SHP77 (cell line): ENCODE measurements at regions not wholly inside any gene's neighbourhood (a gene's known extent, or its start where the extent isn't known, plus 50 kb on each side); places are given as distances from the start of the nearest gene placed in this dataset.

Experiments used
- DNase-seq, 2 experiments: peaks; one replicate each; lab custom pipeline; 2025; lab: John Stamatoyannopoulos, UW

GRCh38 chr12:59085690-59086089 lies 165.4 kb upstream of the LRIG3 start:
- no peak for DNase-seq

- DNase-seq = peak; percentile 50 to 58
Observed at GRCh38 chr12:59084511-59085375, 164.4 kb upstream of the LRIG3 start.

GRCh38 chr12:59082952-59083351 lies 162.6 kb upstream of the LRIG3 start:
- DNase-seq = no peak

GRCh38 chr12:59080101-59080500 lies 159.8 kb upstream of the LRIG3 start:
- DNase-seq = no peak

GRCh38 chr12:59079472-59079871 lies 159.2 kb upstream of the LRIG3 start:
- DNase-seq = no peak

- DNase-seq = no peak
Observed at GRCh38 chr12:59079002-59079401, 158.7 kb upstream of the LRIG3 start.

- DNase-seq = peak in 1 of 2 experiments; percentile 23
Observed at GRCh38 chr12:59077575-59078426, 157.5 kb upstream of the LRIG3 start.

GRCh38 chr12:59077153-59077552 lies 156.8 kb upstream of the LRIG3 start:
- DNase-seq = no peak

- no peak for DNase-seq
Observed at GRCh38 chr12:59076622-59077021, 156.3 kb upstream of the LRIG3 start.

GRCh38 chr12:59075968-59076490 lies 155.7 kb upstream of the LRIG3 start:
- DNase-seq = no peak

GRCh38 chr12:59075141-59075540 lies 154.8 kb upstream of the LRIG3 start:
- no peak for DNase-seq

- peak in 1 of 2 experiments; percentile 8 for DNase-seq
Observed at GRCh38 chr12:59070322-59070933, 150.1 kb upstream of the LRIG3 start.

- no peak for DNase-seq
Observed at GRCh38 chr12:59069516-59069915, 149.2 kb upstream of the LRIG3 start.

GRCh38 chr12:59068436-59068835 lies 148.1 kb upstream of the LRIG3 start:
- no peak for DNase-seq

- peak; percentile 24 to 34 for DNase-seq
Observed at GRCh38 chr12:59067083-59067482, 146.8 kb upstream of the LRIG3 start.

- DNase-seq = no peak
Observed at GRCh38 chr12:59066445-59066844, 146.1 kb upstream of the LRIG3 start.

GRCh38 chr12:59059088-59059935 lies 139.0 kb upstream of the LRIG3 start:
- no peak for DNase-seq

GRCh38 chr12:59056966-59057365 lies 136.7 kb upstream of the LRIG3 start:
- no peak for DNase-seq

GRCh38 chr12:59055204-59055860 lies 135.0 kb upstream of the LRIG3 start:
- DNase-seq = no peak

GRCh38 chr12:59053266-59053899 lies 133.1 kb upstream of the LRIG3 start:
- DNase-seq = peak in 1 of 2 experiments; percentile 39
